GM18909 (cell line): ENCODE measurements at regions not wholly inside any gene's neighbourhood (a gene's known extent, or its start where the extent isn't known, plus 50 kb on each side); places are given as distances from the start of the nearest gene placed in this dataset.

Source experiments
- ATAC-seq: cut with Tn5 transposase; IDR thresholded peaks from one replicate; pipeline ENCODE4 v1.9.1; 2021; ENCODE audit warnings: mild to moderate bottlenecking; ENCODE audit not compliant: unreplicated experiment, poor library complexity

DNA sequence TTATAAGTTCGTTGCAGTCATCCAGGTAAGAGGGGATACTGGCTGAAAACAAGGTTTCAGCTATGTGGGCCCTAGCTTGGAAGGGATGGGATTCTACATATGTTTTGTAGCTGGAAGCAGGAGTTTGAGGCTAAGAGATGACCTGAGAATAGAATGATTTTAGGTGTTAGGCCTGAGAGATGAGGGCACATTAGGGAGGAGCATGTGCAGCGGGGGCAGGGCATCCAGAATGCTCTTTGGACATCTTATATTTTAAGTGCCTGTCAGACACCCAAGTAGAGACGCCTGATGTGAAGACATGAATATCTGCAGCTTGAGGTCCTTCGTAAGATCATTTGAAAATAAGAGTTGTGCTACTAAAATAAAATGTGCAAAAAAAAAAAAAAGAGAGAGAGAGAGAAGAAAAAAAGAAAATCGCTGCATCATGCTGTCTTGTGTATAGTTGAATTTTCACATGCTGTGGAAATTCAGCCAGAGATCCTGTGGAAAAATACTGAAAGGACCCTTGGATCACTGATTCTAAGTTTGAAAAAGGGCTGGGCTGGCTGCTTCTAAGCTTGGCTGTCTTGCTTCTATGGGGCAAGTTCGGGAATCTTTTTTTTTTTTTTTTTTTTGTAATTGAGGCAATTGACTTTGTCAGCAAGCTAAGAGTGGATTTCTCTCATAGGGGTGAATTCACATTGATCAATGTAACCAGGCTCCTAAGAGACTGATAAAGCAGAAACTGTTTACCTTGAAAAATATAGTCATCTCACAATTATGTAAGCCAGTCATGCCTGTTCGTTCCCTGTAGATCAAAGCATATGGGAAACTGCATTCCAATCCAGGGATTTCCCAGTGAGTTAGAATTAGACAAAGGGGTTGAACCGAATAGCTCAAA is 341.0 kb upstream of the GATB start:
- ATAC-seq, result no peak

DNA sequence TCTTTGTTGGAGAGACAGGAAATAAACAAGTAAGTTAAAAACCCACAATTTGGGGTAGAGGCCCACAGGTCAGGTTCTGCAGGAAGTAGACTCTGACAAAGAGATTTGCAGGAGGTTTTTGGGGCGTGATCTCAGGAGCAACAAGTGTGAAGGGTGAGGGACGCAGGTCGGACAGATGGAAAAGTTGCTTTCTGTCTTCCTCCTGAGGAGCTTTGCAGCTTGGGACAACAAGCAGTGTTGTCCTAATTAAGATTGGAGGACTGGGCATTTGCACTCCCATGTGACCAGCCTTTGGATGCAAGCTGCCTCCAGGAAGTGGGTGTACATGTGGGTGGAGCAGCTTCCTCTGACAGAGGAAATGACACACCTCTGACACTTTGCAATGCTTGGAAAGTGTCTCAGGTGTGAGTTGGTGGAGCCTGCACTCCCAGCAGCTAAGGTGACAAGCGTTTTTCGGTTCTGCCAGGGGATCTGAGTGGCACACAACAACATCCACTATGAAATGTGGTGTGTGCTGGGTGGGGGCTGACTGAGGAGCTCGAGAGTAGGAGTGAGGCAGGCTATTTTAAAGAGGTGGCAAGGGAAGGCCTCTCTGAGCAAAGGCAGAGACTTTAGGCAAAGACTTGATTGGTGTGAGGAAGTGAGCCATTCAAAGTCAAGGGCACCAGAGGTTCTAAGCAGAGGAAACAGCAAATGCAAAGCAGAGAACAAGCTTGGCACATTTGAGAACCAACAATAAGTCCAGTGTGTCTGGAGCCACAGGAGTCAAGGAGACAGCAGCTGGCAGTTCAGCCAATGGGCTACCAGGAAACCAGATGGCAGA is 339.8 kb upstream of the GATB start:
- ATAC-seq, result peak; percentile 68

DNA sequence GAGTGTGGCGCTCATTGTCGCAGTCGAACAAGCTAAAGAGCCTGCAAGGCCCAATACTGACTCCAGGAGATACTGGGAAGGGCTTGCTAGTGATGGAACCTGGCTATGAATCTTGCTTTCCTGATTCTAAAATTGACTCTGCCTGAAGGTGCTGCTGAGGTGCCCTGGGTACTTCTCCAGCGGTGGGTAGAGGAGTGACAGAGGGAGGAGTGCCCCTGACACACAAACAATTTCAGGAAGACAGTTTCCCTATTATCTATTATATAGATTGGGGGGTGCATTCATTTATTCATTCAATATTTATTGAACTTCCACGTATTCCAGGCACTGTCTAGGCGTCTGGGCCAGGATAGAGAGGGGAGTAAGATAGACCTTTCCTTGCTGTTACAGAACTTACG is 339.2 kb upstream of the GATB start:
- ATAC-seq, result no peak

DNA sequence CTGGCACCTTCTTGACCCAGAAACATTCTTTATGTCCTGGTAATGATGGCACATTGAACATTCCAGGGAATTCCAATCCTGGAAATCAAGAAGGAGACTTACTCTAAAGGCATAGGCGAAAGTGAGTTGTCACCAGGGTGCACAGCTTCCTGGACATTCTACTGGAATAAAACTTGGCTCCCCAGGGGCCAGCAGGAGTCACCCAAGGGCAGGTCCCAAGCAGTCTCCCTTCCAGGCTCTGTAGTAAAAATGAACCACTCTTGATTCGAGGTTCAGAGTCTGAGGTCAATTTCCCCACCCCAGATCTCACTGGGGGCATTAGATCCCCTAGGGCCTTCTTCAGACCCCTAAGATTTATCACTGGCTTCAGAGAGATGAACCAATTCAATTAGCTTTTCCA is 338.7 kb upstream of the GATB start:
- ATAC-seq, result no peak

DNA sequence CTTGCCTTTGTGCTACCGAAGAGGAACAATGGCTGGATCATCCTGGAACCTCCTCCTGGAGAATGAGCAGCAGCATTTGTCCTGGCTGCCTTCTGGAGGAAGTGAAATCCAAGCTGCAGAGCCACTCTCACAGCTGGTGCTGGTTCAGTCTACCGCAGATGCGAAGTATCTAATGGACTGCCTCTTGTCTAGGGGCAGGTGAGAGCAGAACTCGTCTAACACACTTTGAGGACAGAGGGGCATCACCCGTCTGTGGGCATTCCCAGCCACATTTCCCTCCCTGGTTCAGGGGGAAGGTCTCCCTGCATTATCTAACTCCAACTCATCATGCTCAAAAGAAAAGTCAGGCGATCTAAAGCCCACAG is 338.2 kb upstream of the GATB start:
- ATAC-seq, result no peak

DNA sequence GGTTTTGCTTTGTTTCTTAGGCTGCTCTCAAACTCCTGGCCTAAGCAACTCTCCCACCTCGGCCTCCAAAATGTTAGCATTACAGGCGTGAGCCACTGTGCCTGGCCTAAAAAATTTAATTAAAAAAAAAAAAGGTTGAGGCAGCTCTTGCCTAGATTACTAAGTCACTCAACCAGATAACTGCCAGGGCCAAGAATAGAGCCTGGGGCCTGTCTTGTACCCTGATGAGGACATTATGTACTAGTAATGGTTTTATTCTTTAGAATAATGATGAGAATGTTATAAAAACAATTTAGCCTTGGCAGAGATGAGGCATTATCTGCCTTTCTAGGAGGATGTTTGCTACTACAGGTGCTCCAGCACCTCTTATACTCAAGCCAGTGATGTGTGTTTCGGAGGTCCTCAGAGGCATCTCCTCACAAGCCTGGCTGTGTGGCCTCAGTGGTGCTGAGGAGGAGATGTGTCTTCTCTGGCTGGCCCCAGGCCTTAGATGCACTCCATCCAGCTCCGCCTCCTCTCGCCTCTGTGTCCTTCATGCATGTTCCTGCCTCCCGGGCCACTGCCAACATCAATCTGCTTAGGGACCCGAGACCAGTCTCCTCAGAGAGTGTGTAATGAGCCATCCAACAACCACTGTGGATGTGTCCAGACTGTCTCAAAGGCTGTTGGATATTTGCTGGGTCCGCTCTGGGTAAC is 337.7 kb upstream of the GATB start:
- ATAC-seq, result no peak

DNA sequence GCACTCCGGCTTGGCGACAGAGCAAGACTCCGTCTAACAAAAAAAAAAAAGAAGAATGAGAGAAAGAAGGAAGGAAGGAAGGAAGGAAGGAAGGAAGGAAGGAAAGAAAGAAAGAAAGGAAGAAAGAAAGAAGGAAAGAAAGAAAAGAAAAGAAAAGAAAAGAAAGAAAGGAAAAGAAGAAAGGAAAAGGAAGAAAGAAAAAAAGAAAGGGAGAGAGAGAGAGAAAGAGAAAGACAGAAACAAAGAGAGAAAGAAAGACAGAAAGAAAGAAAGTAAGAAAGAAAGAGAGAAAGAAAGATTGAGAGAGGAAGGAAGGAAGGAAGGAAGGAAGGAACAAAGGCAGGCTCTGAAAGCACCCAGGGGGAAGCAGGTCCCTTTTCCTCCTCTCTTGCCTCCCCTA is 336.6 kb upstream of the GATB start:
- no peak for ATAC-seq

DNA sequence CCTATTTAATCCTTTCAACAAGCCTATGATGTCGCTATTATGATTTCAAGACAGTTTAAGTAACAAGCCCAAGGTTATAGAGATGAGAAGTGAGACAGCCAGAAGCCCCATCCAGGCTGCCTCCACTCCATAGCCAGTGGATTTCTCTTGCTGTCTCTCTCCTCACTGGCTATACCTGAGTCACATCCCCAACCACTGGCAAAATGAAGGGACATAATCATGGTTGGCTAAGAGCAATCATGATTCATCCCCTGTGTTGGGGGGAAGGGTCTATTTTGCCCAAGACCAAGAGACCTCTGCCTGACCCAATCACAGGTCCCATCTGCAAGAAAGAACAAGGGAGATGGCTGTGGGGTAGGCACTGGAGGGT is 334.9 kb upstream of the GATB start:
- no peak for ATAC-seq

DNA sequence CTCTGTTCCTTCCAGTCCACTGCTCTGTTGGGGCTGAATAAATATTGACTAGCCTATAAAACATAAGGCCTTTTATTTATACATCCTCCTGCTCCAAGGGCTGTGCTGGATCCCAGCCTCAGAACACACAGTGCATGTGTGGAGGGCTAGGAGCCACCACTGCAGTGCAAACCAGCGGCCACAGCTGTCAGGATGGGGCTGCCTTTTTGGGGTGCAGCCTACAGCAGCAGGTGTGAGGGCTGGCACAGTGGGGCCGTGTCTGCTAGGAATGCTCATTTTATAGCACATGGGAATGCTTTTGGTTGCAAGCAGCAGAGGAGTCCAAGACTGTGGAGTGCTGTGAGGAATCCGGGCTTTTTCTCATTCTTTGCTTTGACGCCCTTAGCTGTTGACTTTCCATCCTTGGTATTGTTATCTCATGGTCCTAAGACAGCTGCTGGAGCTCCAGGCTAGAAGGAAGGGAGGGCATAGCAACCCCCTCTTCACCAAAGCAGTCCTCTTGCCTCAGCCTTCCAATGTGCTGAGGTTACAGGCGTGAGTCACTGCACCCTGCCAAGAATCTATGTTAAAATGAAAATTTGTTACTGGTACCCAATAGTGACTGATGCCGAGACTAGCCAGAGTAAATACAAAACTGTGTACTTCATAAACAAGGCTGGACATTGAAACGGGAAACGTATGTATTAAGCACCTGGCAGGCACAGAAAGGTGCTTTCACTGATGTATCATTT is 334.3 kb upstream of the GATB start:
- no peak for ATAC-seq

DNA sequence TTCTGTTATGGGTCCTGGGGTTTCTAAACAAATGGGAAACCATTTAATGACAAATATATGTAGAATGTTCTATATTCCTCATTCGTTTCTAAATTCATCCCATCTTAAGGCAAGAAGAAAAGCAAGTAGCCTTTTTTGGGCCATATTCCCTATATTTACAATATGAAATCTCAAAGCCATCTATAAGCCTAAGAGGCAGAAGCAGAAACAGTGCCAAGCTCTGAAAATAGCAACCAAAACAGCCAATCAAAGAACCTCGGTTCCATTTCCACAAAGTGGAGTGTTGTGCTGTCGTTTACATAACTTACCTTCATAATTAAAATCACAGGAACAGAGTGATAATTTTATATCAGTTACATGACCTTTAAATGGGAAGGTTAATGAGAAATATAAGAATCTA is 330.6 kb upstream of the GATB start:
- ATAC-seq, result no peak

DNA sequence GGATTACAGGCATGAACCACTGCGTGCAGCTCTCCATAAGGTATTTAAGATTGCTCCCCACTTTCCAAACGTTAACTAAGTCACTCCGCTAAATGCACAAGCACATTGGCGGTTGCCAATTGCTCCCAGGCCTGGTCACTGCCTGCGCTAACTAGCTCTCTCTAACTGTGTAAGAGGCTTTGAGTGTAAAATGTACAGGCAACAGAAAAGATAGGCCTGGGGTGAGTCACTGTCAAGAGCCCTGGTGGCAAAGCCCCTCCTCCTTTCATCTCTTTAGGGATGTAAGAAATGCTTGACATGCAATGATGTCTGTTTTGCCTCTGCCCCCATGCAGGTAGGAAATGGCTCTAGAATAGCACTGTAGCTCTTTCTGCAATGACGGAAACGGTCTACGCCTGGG is 329.7 kb upstream of the GATB start:
- no peak for ATAC-seq

DNA sequence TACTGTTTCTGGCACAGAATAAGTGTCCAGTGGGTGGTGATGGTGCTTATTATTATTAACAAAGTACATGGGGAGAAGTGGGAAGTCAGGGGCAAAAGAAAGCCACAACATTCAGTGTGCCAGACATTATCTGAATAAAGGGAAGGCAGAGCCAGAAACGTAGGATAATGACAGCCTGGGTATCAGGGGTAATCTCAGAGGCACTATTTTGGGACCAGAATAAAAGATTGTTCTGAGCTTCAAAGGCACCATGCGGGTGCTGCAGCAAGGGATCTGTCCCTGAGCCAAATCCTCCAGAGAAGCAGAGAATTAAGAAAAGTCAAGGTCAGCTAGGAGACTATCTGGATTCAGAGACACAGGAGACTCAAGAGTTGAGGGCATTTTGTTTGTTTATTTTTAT is 328.8 kb upstream of the GATB start:
- ATAC-seq, result no peak

DNA sequence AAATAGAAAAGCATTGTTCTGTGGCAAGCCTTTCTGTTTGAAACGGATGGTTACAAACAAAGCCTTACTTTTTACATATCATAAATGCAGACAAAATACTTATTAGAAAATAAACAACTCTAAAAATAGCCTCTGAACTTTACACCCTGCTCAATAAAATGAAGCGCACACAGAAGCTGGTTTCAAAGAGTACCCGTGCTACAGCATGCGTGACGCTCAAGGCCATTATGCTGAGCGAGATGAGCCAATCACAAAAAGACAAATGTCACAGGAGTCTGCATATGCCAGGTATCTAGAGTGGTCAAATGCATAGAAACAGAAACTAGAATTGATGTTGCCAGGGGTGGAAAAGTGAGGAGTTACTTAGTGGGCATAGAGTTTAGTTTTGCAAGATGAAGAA is 326.5 kb upstream of the GATB start:
- no peak for ATAC-seq

DNA sequence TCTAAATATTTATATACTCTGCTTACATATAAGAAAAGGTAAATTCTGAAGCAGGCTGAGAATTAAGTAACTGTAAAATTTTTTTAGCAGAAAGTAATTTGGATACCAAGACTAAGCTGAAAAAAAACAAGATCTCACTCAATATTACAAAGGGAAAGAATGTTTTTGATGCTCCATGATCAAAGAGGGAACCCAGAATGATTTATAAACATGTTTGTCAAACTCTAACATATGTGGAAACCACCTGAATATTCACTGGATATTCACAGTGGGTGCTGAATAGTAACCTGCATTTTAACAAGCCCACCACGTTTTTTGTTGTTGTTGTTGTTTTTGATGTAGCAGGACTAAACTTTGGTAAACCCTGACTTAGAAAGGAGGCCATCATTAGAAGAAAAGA is 324.9 kb upstream of the GATB start:
- no peak for ATAC-seq

DNA sequence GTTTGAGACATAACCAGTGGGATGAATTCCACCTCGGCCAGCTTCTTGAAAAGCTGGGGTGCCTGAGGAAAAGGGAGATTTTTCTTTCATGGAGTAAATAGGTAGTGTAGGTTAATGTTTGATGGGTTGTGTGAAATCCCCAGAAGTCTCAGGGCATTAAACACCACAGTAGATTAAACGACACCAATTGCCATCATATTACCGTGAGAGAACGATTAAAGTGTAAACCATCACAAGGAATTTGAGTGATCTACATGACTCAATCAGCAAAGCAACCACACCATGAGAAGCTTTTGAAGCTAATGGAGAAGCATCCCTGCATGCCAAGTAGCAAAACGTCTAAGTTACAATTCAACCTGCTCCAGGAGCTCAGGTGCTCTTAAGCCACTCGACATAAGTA is 322.5 kb upstream of the GATB start:
- no peak for ATAC-seq

DNA sequence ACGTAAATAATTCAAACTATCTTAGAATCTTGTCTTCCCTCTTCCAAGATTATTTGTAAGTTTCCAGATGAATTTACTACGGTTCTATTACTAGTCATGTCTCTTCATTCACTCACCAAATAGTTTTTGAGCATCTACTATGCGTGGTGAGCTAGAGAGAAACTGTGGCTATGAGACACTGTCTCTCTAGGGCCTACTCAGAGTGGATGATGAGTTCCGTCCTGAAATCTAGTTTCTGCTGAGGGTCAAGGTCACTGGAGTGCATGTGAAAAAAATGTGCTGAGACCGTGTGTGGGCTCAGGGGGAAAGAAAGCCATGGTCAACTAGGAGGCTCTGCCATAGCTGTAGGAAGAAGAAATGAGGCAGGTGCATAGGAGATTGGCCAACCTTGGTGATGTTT is 320.2 kb upstream of the GATB start:
- peak; percentile 72 for ATAC-seq

DNA sequence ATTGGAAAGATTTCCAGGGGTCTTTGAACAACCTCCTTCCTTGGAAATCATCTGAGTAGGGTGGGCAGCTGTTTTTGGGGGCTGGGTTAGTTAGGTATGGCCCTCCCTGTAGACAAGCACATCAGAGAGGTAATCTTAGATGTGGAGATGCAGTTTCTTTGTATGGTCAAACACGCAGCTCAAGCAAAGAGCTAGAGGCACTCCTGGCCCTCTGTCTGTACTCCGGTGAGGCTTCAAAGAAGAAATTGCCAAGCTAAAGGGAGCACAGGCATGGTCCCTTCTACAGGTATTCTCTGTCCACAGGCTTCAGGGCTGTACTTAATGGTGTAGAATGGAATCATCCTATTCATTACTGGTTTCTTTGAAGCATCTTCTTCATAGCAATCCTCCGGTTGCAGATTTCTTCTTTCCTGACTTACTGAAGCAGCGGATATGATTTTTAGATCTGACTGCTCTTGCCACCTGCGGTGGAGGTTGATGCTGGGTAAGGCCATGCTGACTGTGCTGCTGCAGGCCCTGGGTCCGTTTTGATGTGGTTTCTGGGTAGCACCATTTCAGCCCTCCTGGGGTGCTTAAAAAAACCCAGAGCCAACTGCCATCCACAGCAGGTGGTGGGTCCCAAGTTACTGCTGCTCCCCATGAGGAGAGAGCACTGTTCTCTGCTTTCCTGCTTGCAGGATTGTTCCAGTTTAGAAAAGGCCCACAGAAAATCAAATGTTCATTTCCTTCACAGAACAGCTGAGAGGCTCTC is 318.9 kb upstream of the GATB start:
- no peak for ATAC-seq

DNA sequence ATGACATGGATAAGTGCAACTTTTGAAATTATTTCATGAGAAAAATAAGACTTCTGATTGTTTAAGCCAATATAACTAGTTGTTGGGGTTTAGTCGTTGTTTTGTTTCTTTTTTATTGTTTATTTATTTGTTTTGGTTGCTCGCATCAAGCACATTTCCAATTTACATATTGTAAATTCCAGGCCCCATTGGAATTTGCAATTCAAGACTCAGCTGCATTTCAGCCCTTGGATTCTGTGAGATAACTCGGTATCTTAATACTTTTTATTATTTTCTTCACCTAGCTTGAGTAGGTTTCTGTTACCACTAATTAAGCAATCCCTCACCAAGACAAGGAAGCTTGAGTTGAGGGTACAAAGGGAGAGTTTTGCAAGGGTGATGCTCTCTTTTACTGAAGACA is 318.3 kb upstream of the GATB start:
- ATAC-seq, result no peak

DNA sequence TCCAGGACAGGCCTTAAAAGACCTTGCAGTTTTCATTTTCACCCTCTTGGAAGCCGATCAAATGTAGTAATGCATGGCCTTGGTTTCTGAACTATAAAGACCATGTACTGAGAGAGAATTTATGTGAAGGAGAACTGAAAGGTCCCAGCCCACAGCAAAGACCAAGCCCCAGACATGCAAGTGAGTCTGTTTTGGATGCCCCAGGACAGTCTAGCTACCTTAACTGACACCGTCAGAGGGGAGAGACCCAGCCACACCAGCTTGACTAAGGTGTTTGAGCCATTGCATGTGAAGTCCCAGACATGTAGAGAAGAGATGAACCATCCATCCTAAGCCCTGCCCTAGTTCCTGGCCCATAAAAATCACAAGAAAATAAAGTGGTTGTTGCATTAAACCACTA is 316.8 kb upstream of the GATB start:
- ATAC-seq, result no peak
